GM12874 (cell line): ENCODE measurements at regions not wholly inside any gene's neighbourhood (a gene's known extent, or its start where the extent isn't known, plus 50 kb on each side); places are given as distances from the start of the nearest gene placed in this dataset.

Experiments
- CTCF ChIP-seq: IDR thresholded peaks from 2 replicates; pipeline ENCODE4 v1.5.1; 2011; ENCODE audit warnings: low read depth, mild to moderate bottlenecking, control low read depth, low read length, moderate library complexity; ENCODE audit not compliant: insufficient read depth

- no peak for TF ChIP-seq CTCF
Measured at GRCh38 chr3:193052354-193053045, 134.8 kb upstream of the MB21D2 start.

- TF ChIP-seq CTCF: no peak
Measured at GRCh38 chr3:193053046-193053435, 135.4 kb upstream of the MB21D2 start.

GRCh38 chr3:193055352-193055751, 137.7 kb upstream of the MB21D2 start:
- no peak for TF ChIP-seq CTCF

- TF ChIP-seq CTCF: no peak
Measured at GRCh38 chr3:193057616-193058015, 140.0 kb upstream of the MB21D2 start.

GRCh38 chr3:193060748-193061546, 143.3 kb upstream of the MB21D2 start:
- no peak for TF ChIP-seq CTCF

- no peak for TF ChIP-seq CTCF
Measured at GRCh38 chr3:193068365-193068764, 150.7 kb upstream of the MB21D2 start.

GRCh38 chr3:193078996-193079753, 161.5 kb upstream of the MB21D2 start:
- no peak for TF ChIP-seq CTCF
